Left colon (tissue), 2 donors: ENCODE measurements at regions not wholly inside any gene's neighbourhood (a gene's known extent, or its start where the extent isn't known, plus 50 kb on each side); places are given as distances from the start of the nearest gene placed in this dataset.
A peak's percentile ranks its signal among the peaks of the same experiment; 100 is the strongest.
"Not testable (repeated sequence)": the region's sequence is repeated elsewhere in the genome, so short reads cannot be mapped to it uniquely, and the experiment has no call there.

Source experiments
- ATAC-seq: fragments of 200-7000 bp; cut with Tn5 transposase; one replicate; pipeline ENCODE4 v1.9.1; 2020; ENCODE audit warnings: mild to moderate bottlenecking, moderate library complexity
- DNase-seq, 2 donors: peaks; one replicate each; pipeline ENCODE4 v3.0.0-alpha.2; 2020
- intact Hi-C, 2 donors: fragments of 100-400 bp; cut with DNase I in 1 of 2; cut with micrococcal nuclease in 1 of 2; formaldehyde crosslinking; loops; one replicate each; pipeline versions ENCODE4 v1.11.2 to v1.14.0; 2022; cut with DNase I, micrococcal nuclease
- donor health status: DM: no; HTN: no; CAD: no.
- donor health status: DM: yes; HTN: yes; CAD: no.

- intact Hi-C loops, DNase-seq, ATAC-seq: not testable (repeated sequence)
Measured at GRCh38 chr1:91207691-91208090, 185.9 kb upstream of the ZNF644 start.

GRCh38 chr1:91204150-91204549 is 182.3 kb upstream of the ZNF644 start:
- DNase-seq, ATAC-seq, intact Hi-C loops: not testable (repeated sequence)

GRCh38 chr1:91201694-91202093 is 179.9 kb upstream of the ZNF644 start:
- ATAC-seq: no peak
- no peak for DNase-seq
- intact Hi-C loops: no loop called here

- no peak for ATAC-seq
- DNase-seq: no peak
- intact Hi-C loops: no loop called here
Measured at GRCh38 chr1:91201176-91201575, 179.3 kb upstream of the ZNF644 start.

- ATAC-seq: no peak
- intact Hi-C loops: no loop called here
- DNase-seq: no peak
Measured at GRCh38 chr1:91200675-91201074, 178.8 kb upstream of the ZNF644 start.

- DNase-seq: no peak
- ATAC-seq: no peak
- intact Hi-C loops: no loop called here
Measured at GRCh38 chr1:91199988-91200387, 178.2 kb upstream of the ZNF644 start.

GRCh38 chr1:91190996-91191395 is 169.2 kb upstream of the ZNF644 start:
- DNase-seq (no peak), ATAC-seq (no peak)
- intact Hi-C loops: no loop called here

- DNase-seq (no peak), ATAC-seq (no peak)
- intact Hi-C loops: no loop called here
Measured at GRCh38 chr1:91189096-91189495, 167.3 kb upstream of the ZNF644 start.

- DNase-seq, intact Hi-C loops, ATAC-seq: not testable (repeated sequence)
Measured at GRCh38 chr1:91182807-91183206, 161.0 kb upstream of the ZNF644 start.

GRCh38 chr1:91176250-91176649 is 154.4 kb upstream of the ZNF644 start:
- DNase-seq: no peak
- intact Hi-C loops: no loop called here
- no peak for ATAC-seq

- intact Hi-C loops: no loop called here
- no peak for DNase-seq
- ATAC-seq: peak; percentile 55
Measured at GRCh38 chr1:91174734-91175133, 152.9 kb upstream of the ZNF644 start.

- no peak for DNase-seq
- intact Hi-C loops: no loop called here
- no peak for ATAC-seq
Measured at GRCh38 chr1:91173346-91173890, 151.6 kb upstream of the ZNF644 start.

- DNase-seq (no peak), ATAC-seq (no peak)
- intact Hi-C loops: no loop called here
Measured at GRCh38 chr1:91172541-91172940, 150.7 kb upstream of the ZNF644 start.

- DNase-seq (no peak), ATAC-seq (no peak)
- intact Hi-C loops: no loop called here
Measured at GRCh38 chr1:91171898-91172297, 150.1 kb upstream of the ZNF644 start.

GRCh38 chr1:91170571-91170970 is 148.7 kb upstream of the ZNF644 start:
- no peak for DNase-seq
- ATAC-seq: no peak
- intact Hi-C loops: no loop called here

GRCh38 chr1:91166106-91166712 is 144.4 kb upstream of the ZNF644 start:
- intact Hi-C loops: no loop called here
- DNase-seq (peak in 1 of 2 donors; percentile 64), ATAC-seq (peak; percentile 80)

- intact Hi-C loops: no loop called here
- DNase-seq: peak; percentile 69 to 88
- ATAC-seq: peak; percentile 97
Measured at GRCh38 chr1:91165033-91165654, 143.3 kb upstream of the ZNF644 start.

GRCh38 chr1:91162613-91163012 is 140.8 kb upstream of the ZNF644 start:
- no peak for DNase-seq
- no peak for ATAC-seq
- intact Hi-C loops: no loop called here

- intact Hi-C loops: no loop called here
- DNase-seq (no peak), ATAC-seq (no peak)
Measured at GRCh38 chr1:91161749-91162148, 139.9 kb upstream of the ZNF644 start.

GRCh38 chr1:91161166-91161565 is 139.3 kb upstream of the ZNF644 start:
- DNase-seq (no peak), ATAC-seq (no peak)
- intact Hi-C loops: no loop called here
